ENCODE measurements at regions not wholly inside any gene's neighbourhood (a gene's known extent, or its start where the extent isn't known, plus 50 kb on each side); places are given as distances from the start of the nearest gene placed in this dataset.

DNA sequence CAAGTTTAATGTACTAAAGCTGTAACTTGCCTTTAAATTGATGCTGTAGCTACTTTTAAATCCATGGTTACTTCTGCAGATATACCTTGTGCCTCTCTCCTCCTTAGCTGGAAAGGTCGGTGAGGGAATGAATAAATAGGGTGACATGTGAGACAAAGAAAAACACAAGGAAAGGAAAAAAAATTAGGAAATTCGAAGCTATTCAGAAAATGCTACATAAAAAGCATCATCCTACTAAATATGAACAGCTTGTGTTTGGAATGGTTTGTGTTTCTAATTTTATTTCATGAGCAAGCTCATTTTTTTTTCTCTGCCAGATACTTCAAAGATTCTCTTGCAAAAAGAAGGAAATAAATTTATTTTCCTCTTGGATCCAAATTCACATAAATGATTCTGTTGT, 186.3 kb upstream of the NUDT4 start:
- Mint-ChIP-seq H3K4me3 (no peak overlapping the region), H3K4me1 (peaks cover 18% of the 10 kb centered on the region), H3K27ac (peak overlapping the region in 1 of 3 experiments; percentile 82), H3K27me3 (ENCODE audit: low read depth) (no peaks in the 10 kb centered on the region), H3K9me3 (peaks cover 8% of the 10 kb centered on the region), H3K36me3 (ENCODE audit: low read depth) (no peaks in the 10 kb centered on the region)
- TF ChIP-seq, protein P1, sequence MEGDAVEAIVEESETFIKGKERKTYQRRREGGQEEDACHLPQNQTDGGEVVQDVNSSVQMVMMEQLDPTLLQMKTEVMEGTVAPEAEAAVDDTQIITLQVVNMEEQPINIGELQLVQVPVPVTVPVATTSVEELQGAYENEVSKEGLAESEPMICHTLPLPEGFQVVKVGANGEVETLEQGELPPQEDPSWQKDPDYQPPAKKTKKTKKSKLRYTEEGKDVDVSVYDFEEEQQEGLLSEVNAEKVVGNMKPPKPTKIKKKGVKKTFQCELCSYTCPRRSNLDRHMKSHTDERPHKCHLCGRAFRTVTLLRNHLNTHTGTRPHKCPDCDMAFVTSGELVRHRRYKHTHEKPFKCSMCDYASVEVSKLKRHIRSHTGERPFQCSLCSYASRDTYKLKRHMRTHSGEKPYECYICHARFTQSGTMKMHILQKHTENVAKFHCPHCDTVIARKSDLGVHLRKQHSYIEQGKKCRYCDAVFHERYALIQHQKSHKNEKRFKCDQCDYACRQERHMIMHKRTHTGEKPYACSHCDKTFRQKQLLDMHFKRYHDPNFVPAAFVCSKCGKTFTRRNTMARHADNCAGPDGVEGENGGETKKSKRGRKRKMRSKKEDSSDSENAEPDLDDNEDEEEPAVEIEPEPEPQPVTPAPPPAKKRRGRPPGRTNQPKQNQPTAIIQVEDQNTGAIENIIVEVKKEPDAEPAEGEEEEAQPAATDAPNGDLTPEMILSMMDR (IDR thresholded peaks at IDR 0.05; ENCODE audit: unreplicated experiment in 3 of 3), result no peak

GRCh38 chr12:93191956-93192355, 185.8 kb upstream of the NUDT4 start:
- Mint-ChIP-seq H3K4me3 (no peak overlapping the region), H3K9me3 (peaks cover 8% of the 10 kb centered on the region), H3K27ac (peak overlapping the region in 1 of 3 experiments; percentile 82), H3K27me3 (ENCODE audit: low read depth) (no peaks in the 10 kb centered on the region), H3K36me3 (ENCODE audit: low read depth) (no peaks in the 10 kb centered on the region), H3K4me1 (peaks cover 24% of the 10 kb centered on the region)
- TF ChIP-seq, protein P1 (IDR thresholded peaks at IDR 0.05; ENCODE audit: unreplicated experiment in 3 of 3), result no peak

- Mint-ChIP-seq H3K36me3 (ENCODE audit: low read depth) (no peaks in the 10 kb centered on the region), H3K4me3 (no peak overlapping the region), H3K9me3 (peaks cover 8% of the 10 kb centered on the region), H3K4me1 (peaks cover 30% of the 10 kb centered on the region), H3K27ac (no peak overlapping the region), H3K27me3 (ENCODE audit: low read depth) (no peaks in the 10 kb centered on the region)
- TF ChIP-seq, protein P1 (IDR thresholded peaks at IDR 0.05; ENCODE audit: unreplicated experiment in 3 of 3), result no peak
These were observed 184.8 kb upstream of the NUDT4 start for GRCh38 chr12:93192878-93193277.

DNA sequence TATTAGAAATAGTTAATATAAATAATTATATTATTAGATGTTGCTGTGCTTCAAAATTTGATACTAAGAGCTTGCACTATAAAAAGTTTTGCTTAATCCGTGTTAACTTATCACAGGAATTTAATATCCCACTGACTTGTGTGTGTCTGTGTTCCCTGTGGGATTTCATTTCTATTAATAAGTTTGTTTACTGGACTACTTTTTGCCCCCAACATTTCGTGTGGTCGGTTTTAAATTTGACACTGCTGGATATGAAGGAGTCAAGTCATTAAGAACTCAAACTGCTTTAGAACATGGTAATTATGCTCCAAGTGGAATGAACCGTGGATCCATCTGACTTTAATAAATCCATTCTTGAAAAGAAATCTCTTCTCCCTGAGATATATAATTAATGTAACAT, 182.2 kb upstream of the NUDT4 start:
- TF ChIP-seq, protein P1 (IDR thresholded peaks at IDR 0.05; ENCODE audit: unreplicated experiment in 3 of 3), result no peak
- peaks cover 8% of the 10 kb centered on the region for H3K9me3 Mint-ChIP-seq
- H3K4me1 Mint-ChIP-seq, result peaks cover 52% of the 10 kb centered on the region
- H3K4me3 Mint-ChIP-seq, result no peak overlapping the region
- H3K27me3 Mint-ChIP-seq (ENCODE audit: low read depth), result no peaks in the 10 kb centered on the region
- peak overlapping the region in 2 of 3 experiments; percentile 8 to 41 for H3K27ac Mint-ChIP-seq
- H3K36me3 Mint-ChIP-seq (ENCODE audit: low read depth), result no peaks in the 10 kb centered on the region

DNA sequence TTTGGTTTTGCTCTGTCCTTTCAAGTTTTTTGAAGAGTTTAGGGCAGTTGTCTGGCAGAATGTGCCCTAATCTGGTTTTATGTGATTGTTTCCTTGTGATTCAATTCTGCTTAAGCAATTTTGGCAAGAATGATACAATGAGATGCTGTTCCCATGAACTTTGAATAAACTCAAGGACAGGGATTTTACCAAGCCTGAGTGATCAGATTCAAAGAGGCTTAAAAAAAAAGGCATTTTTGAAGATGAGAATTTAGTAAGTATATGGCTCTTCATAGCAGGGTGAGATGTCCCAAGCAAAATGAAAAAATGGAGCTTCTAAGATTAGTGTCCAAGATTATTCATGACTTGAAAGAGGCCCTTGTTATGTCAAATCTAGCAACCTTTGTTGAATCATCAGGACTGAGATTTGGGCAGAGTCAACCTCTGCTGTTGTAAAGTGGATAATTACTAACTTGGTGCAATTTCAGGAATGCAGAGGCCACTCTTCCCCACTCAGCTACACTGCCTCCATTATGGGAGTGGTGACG, 180.6 kb upstream of the NUDT4 start:
- H3K4me1 Mint-ChIP-seq, result peaks cover 48% of the 10 kb centered on the region
- no peak overlapping the region for H3K27ac Mint-ChIP-seq
- H3K4me3 Mint-ChIP-seq, result no peak overlapping the region
- H3K27me3 Mint-ChIP-seq (ENCODE audit: low read depth), result no peaks in the 10 kb centered on the region
- TF ChIP-seq, protein P1 (IDR thresholded peaks at IDR 0.05; ENCODE audit: unreplicated experiment in 3 of 3), result no peak
- no peaks in the 10 kb centered on the region for H3K36me3 Mint-ChIP-seq (ENCODE audit: low read depth)
- peaks cover 6% of the 10 kb centered on the region for H3K9me3 Mint-ChIP-seq

GRCh38 chr12:93198086-93198485, 179.6 kb upstream of the NUDT4 start:
- Mint-ChIP-seq H3K4me3 (no peak overlapping the region), H3K27me3 (ENCODE audit: low read depth) (no peaks in the 10 kb centered on the region), H3K36me3 (ENCODE audit: low read depth) (no peaks in the 10 kb centered on the region), H3K4me1 (peaks cover 48% of the 10 kb centered on the region), H3K9me3 (peaks cover 6% of the 10 kb centered on the region), H3K27ac (peak overlapping the region in 1 of 3 experiments; percentile 1)
- TF ChIP-seq, protein P1 (IDR thresholded peaks at IDR 0.05; ENCODE audit: unreplicated experiment in 3 of 3), result no peak

Measured in nephron (organoid).